Adrenal gland (tissue), 9 donors: ENCODE measurements at regions not wholly inside any gene's neighbourhood (a gene's known extent, or its start where the extent isn't known, plus 50 kb on each side); places are given as distances from the start of the nearest gene placed in this dataset.

ENCODE experiments used
- DNase-seq, 7 donors: peaks; one replicate each; pipeline ENCODE4 v3.0.0-alpha.2; 2019 to 2020
- H3K27ac ChIP-seq, 5 donors: fragments of 200-600 bp; sonication (generic) in 4 of 5; 1 replicate in 3 of 5; 2 replicates in 2 of 5; pipeline versions ENCODE4 v1.5.1 to v1.8.0; 2016 to 2020; ENCODE audit warnings: mild to moderate bottlenecking in 1 of 5
- H3K27me3 ChIP-seq: fragments of 200-600 bp; 2 replicates; pipeline ENCODE4 v1.8.0; 2021
- H3K36me3 ChIP-seq, 2 donors: fragments of 200-600 bp; replicated peaks in 1 of 2; 1 replicate in 1 of 2; 2 replicates in 1 of 2; pipeline versions ENCODE4 v1.5.1 to v1.8.0; 2018 to 2022
- H3K4me1 ChIP-seq, 2 donors: fragments of 200-600 bp; replicated peaks in 1 of 2; 1 replicate in 1 of 2; 2 replicates in 1 of 2; pipeline versions ENCODE4 v1.5.1 to v1.8.0; 2018 to 2021
- H3K4me3 ChIP-seq, 4 donors: fragments of 200-600 bp; sonication (generic) in 3 of 4; one replicate each; pipeline ENCODE4 v1.5.1; 2016 to 2018
- H3K9me3 ChIP-seq, 3 donors: fragments of 200-600 bp; sonication (generic) in 1 of 3; replicated peaks in 1 of 3; 1 replicate in 2 of 3; 2 replicates in 1 of 3; pipeline versions ENCODE4 v1.5.1 to v1.8.0; 2016 to 2021
- POLR2A ChIP-seq, 2 donors: fragments of 450-650 bp; IDR thresholded peaks; one replicate each; pipeline ENCODE4 v1.6.1; 2017; ENCODE audit warnings: antibody characterized with exemption in 2 of 2, mild to moderate bottlenecking in 2 of 2, moderate library complexity in 1 of 2
- WGBS, 4 donors: extraction: QIAGEN DNeasy Blood & Tissue Kit in 2 of 4; methylation state at CpG; one replicate each; pipeline versions ENCODE4 v1.1.5 to v1.1.7; 2013 to 2017; 5-methylcytosine and 5-hydroxymethylcytosine counted together
- intact Hi-C, 2 donors: fragments of 100-400 bp; cut with DNase I; formaldehyde crosslinking; loops; one replicate each; pipeline versions ENCODE4 v1.14.1 to v1.15.0; 2022 to 2023
- TF ChIP-seq, protein P1 (sequence below), 6 experiments: fragments of 450-650 bp in 4 of 6; fragments of 200-600 bp in 2 of 6; sonication (generic) in 1 of 6; IDR thresholded peaks; 1 replicate in 5 of 6; 2 replicates in 1 of 6; pipeline versions ENCODE4 v1.5.1 to v1.8.0; 2016 to 2021; ENCODE audit warnings: antibody characterized with exemption in 6 of 6, mild to moderate bottlenecking in 2 of 6, moderate library complexity in 1 of 6
- donor health status: healthy with polysubstance abuse.
- donor health status: Bipolar disorder and iron deficiency.
- donor health status: DM: yes; HTN: yes; CAD: no.
- donor health status: DM: no; HTN: no; CAD: no.
- donor health status: DM: no; HTN: no; CAD: no.

GRCh38 chr20:6228302-6228843 lies 105.5 kb upstream of the FERMT1 start:
- Histone ChIP-seq H3K9me3 (no peaks in the 10 kb centered on the region), H3K27me3 (no peaks in the 10 kb centered on the region), H3K4me3 (no peak overlapping the region), H3K36me3 (no peaks in the 10 kb centered on the region), H3K4me1 (no peaks in the 10 kb centered on the region), H3K27ac (no peak overlapping the region)
- TF ChIP-seq, protein P1, sequence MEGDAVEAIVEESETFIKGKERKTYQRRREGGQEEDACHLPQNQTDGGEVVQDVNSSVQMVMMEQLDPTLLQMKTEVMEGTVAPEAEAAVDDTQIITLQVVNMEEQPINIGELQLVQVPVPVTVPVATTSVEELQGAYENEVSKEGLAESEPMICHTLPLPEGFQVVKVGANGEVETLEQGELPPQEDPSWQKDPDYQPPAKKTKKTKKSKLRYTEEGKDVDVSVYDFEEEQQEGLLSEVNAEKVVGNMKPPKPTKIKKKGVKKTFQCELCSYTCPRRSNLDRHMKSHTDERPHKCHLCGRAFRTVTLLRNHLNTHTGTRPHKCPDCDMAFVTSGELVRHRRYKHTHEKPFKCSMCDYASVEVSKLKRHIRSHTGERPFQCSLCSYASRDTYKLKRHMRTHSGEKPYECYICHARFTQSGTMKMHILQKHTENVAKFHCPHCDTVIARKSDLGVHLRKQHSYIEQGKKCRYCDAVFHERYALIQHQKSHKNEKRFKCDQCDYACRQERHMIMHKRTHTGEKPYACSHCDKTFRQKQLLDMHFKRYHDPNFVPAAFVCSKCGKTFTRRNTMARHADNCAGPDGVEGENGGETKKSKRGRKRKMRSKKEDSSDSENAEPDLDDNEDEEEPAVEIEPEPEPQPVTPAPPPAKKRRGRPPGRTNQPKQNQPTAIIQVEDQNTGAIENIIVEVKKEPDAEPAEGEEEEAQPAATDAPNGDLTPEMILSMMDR (IDR thresholded peaks at IDR 0.05): no peak
- TF ChIP-seq POLR2A (IDR thresholded peaks at IDR 0.05): no peak
- intact Hi-C loops: no loop called here
- DNase-seq: no peak
- WGBS, 4 donors: 62 to 75% (median 71%) methylated on average over 2 of the region's 2 CpGs

GRCh38 chr20:6213311-6213710 lies 90.5 kb upstream of the FERMT1 start:
- Histone ChIP-seq H3K27me3 (no peaks in the 10 kb centered on the region), H3K4me1 (no peaks in the 10 kb centered on the region), H3K36me3 (no peaks in the 10 kb centered on the region), H3K9me3 (no peaks in the 10 kb centered on the region), H3K27ac (no peak overlapping the region), H3K4me3 (no peak overlapping the region)
- TF ChIP-seq, protein P1 (IDR thresholded peaks at IDR 0.05): no peak
- no peak for TF ChIP-seq POLR2A (IDR thresholded peaks at IDR 0.05)
- WGBS, 4 donors: 85 to 97% (median 93%) methylated on average over 18 to 22 of the region's 22 CpGs
- no peak for DNase-seq
- intact Hi-C loops: no loop called here

DNA sequence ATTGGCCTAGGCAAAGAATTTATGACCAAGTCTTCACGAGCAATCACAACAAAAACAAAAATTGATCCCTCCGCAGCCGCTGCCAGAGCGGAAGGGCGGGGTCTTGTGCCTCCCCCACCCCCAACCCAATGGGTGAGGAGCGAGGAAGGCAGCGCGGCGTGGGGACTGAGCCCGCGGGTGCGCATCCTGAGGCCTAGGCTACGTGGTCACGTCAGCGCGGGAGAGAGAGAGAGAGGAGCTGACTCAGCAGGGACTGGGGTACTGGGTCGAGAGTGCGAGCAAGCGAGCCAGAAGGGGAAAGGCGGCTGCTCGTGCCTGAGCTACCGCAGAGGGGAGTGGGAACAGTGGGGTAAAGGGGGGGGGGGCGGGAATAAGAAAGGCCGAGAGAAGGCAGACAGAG lies 90.1 kb upstream of the FERMT1 start:
- TF ChIP-seq, protein P1 (IDR thresholded peaks at IDR 0.05): no peak
- no peak for TF ChIP-seq POLR2A (IDR thresholded peaks at IDR 0.05)
- H3K4me3 ChIP-seq: no peak overlapping the region
- intact Hi-C loops: no loop called here
- H3K27ac ChIP-seq: no peak overlapping the region
- H3K9me3 ChIP-seq: no peaks in the 10 kb centered on the region
- DNase-seq: no peak
- no peaks in the 10 kb centered on the region for H3K36me3 ChIP-seq
- no peaks in the 10 kb centered on the region for H3K27me3 ChIP-seq
- 88 to 95% (median 93%) methylated on average over 22 to 24 of the region's 24 CpGs for WGBS, 4 donors
- no peaks in the 10 kb centered on the region for H3K4me1 ChIP-seq

DNA sequence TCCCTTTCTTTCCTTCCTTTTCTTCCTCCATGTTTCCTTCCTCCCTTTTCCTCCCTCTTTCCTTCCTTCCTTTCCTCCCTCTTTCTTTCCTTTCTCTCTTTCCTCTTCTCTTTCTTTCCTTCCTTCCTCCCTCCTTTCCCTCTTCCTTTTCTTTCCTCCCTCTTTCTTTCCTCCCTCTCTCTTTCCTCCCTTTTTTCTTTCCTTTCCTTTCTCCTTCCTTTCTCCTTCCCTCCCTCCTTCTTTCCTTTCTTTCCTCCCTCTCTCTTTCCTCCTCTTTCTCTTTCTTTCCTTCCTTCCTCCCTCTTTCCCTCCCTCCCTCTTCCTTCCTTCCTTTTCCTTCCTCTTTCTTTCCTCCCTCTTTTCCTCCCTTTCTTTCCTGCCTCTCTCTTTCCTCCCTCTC lies 86.3 kb upstream of the FERMT1 start:
- intact Hi-C loops: no loop called here
- no peaks in the 10 kb centered on the region for H3K36me3 ChIP-seq
- DNase-seq: no peak
- H3K4me3 ChIP-seq: no peak overlapping the region
- no peak overlapping the region for H3K27ac ChIP-seq
- no peaks in the 10 kb centered on the region for H3K27me3 ChIP-seq
- no peak for TF ChIP-seq POLR2A (IDR thresholded peaks at IDR 0.05)
- TF ChIP-seq, protein P1 (IDR thresholded peaks at IDR 0.05): no peak
- no peaks in the 10 kb centered on the region for H3K9me3 ChIP-seq
- H3K4me1 ChIP-seq: no peaks in the 10 kb centered on the region
